ENCODE measurements at regions not wholly inside any gene's neighbourhood (a gene's known extent, or its start where the extent isn't known, plus 50 kb on each side); places are given as distances from the start of the nearest gene placed in this dataset.

DNA sequence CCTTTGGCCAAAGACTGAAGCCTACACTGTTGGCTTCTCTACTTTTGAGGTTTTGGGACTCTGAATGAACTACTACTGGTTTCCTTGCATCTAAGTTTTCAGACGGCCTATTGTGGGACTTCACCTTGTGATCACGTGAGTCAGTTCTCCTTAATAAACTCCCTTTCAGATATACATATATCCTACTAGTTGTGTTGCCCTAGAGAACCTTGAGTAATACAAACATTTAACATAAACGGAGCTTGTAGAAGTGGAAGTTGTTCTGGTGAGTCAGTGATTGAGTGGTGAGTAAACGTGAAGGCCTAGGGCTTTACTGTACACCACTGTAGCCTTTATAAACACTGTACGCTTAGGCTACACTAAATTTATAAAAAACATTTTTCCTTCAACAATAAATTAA lies 107.2 kb upstream of the CDH2 start (continued):
- TF ChIP-seq, protein P1, sequence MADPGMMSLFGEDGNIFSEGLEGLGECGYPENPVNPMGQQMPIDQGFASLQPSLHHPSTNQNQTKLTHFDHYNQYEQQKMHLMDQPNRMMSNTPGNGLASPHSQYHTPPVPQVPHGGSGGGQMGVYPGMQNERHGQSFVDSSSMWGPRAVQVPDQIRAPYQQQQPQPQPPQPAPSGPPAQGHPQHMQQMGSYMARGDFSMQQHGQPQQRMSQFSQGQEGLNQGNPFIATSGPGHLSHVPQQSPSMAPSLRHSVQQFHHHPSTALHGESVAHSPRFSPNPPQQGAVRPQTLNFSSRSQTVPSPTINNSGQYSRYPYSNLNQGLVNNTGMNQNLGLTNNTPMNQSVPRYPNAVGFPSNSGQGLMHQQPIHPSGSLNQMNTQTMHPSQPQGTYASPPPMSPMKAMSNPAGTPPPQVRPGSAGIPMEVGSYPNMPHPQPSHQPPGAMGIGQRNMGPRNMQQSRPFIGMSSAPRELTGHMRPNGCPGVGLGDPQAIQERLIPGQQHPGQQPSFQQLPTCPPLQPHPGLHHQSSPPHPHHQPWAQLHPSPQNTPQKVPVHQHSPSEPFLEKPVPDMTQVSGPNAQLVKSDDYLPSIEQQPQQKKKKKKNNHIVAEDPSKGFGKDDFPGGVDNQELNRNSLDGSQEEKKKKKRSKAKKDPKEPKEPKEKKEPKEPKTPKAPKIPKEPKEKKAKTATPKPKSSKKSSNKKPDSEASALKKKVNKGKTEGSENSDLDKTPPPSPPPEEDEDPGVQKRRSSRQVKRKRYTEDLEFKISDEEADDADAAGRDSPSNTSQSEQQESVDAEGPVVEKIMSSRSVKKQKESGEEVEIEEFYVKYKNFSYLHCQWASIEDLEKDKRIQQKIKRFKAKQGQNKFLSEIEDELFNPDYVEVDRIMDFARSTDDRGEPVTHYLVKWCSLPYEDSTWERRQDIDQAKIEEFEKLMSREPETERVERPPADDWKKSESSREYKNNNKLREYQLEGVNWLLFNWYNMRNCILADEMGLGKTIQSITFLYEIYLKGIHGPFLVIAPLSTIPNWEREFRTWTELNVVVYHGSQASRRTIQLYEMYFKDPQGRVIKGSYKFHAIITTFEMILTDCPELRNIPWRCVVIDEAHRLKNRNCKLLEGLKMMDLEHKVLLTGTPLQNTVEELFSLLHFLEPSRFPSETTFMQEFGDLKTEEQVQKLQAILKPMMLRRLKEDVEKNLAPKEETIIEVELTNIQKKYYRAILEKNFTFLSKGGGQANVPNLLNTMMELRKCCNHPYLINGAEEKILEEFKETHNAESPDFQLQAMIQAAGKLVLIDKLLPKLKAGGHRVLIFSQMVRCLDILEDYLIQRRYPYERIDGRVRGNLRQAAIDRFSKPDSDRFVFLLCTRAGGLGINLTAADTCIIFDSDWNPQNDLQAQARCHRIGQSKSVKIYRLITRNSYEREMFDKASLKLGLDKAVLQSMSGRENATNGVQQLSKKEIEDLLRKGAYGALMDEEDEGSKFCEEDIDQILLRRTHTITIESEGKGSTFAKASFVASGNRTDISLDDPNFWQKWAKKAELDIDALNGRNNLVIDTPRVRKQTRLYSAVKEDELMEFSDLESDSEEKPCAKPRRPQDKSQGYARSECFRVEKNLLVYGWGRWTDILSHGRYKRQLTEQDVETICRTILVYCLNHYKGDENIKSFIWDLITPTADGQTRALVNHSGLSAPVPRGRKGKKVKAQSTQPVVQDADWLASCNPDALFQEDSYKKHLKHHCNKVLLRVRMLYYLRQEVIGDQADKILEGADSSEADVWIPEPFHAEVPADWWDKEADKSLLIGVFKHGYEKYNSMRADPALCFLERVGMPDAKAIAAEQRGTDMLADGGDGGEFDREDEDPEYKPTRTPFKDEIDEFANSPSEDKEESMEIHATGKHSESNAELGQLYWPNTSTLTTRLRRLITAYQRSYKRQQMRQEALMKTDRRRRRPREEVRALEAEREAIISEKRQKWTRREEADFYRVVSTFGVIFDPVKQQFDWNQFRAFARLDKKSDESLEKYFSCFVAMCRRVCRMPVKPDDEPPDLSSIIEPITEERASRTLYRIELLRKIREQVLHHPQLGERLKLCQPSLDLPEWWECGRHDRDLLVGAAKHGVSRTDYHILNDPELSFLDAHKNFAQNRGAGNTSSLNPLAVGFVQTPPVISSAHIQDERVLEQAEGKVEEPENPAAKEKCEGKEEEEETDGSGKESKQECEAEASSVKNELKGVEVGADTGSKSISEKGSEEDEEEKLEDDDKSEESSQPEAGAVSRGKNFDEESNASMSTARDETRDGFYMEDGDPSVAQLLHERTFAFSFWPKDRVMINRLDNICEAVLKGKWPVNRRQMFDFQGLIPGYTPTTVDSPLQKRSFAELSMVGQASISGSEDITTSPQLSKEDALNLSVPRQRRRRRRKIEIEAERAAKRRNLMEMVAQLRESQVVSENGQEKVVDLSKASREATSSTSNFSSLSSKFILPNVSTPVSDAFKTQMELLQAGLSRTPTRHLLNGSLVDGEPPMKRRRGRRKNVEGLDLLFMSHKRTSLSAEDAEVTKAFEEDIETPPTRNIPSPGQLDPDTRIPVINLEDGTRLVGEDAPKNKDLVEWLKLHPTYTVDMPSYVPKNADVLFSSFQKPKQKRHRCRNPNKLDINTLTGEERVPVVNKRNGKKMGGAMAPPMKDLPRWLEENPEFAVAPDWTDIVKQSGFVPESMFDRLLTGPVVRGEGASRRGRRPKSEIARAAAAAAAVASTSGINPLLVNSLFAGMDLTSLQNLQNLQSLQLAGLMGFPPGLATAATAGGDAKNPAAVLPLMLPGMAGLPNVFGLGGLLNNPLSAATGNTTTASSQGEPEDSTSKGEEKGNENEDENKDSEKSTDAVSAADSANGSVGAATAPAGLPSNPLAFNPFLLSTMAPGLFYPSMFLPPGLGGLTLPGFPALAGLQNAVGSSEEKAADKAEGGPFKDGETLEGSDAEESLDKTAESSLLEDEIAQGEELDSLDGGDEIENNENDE (IDR thresholded peaks at IDR 0.05; ENCODE audit: insufficient replicate concordance, low read length), result no peak
